A549 (cell line): ENCODE measurements at regions not wholly inside any gene's neighbourhood (a gene's known extent, or its start where the extent isn't known, plus 50 kb on each side); places are given as distances from the start of the nearest gene placed in this dataset.

Experiments
- ATAC-seq, 2 experiments: fragments of 200-7000 bp in 1 of 2; fragments of >200 bp in 1 of 2; cut with Nextera tagmentation in 1 of 2; cut with Tn5 transposase in 1 of 2; 3 replicates each; pipeline versions ENCODE4 v1.8.0 to v1.9.1; 2018 to 2020; ENCODE audit warnings: mild to moderate bottlenecking in 1 of 2, moderate library complexity in 1 of 2
- CTCF ChIA-PET: fragments of 300-600 bp; sonication (Branson Sonifier 250); formaldehyde crosslinking; extraction: SDS; loops from one replicate; lab custom pipeline; 2021; ENCODE audit warnings: antibody characterized with exemption, inconsistent platforms; lab: Yijun Ruan, JAX
- POLR2A ChIA-PET: fragments of 350-600 bp; formaldehyde crosslinking; extraction: SDS; loops from one replicate; lab custom pipeline; 2021; ENCODE audit warnings: antibody characterized with exemption, inconsistent platforms; lab: Yijun Ruan, JAX
- DNase-seq, 2 experiments: peaks; one replicate each; pipeline versions ENCODE4 v3.0.0 to v3.0.0-alpha.2; 2011 to 2016; ENCODE audit warnings: low read depth in 1 of 2, low spot score in 1 of 2
- FAIRE-seq: peaks from 2 replicates; lab custom pipeline; 2011; peaks lifted over from hg19 to GRCh38; lab: Jason Lieb, UNC
- H3K27ac ChIP-seq, 2 experiments: fragments of >200 bp; sonication (Bioruptor Twin); formaldehyde crosslinking; 3 replicates each; pipeline ENCODE4 v1.5.1; 2016 to 2017
- H3K4me1 ChIP-seq: fragments of >200 bp; sonication (Bioruptor Twin); formaldehyde crosslinking; 3 replicates; pipeline ENCODE4 v1.6.1; 2016
- H3K4me2 ChIP-seq: fragments of >200 bp; sonication (Bioruptor Twin); formaldehyde crosslinking; 3 replicates; pipeline ENCODE4 v1.6.1; 2016
- H3K4me3 ChIP-seq: fragments of >200 bp; sonication (Bioruptor Twin); formaldehyde crosslinking; 3 replicates; pipeline ENCODE4 v1.5.1; 2016
- H3K9me3 ChIP-seq: fragments of >200 bp; sonication (Bioruptor Twin); formaldehyde crosslinking; 3 replicates; pipeline ENCODE4 v1.6.1; 2016
- CBX2 ChIP-seq: fragments of 200-600 bp; sonication (generic); IDR thresholded peaks from 2 replicates; pipeline ENCODE4 v1.6.1; 2016; ENCODE audit warnings: low read depth, mild to moderate bottlenecking, borderline replicate concordance
- CEBPB ChIP-seq, 2 experiments: fragments of >200 bp in 1 of 2; sonication (Bioruptor Twin) in 1 of 2; formaldehyde crosslinking in 1 of 2; IDR thresholded peaks; 2 replicates each; pipeline ENCODE4 v1.6.1; 2012 to 2016
- EHF ChIP-seq: fragments of 250-450 bp; sonication (Bioruptor Pico); IDR thresholded peaks from 2 replicates; pipeline ENCODE4 v1.5.0; 2020; ENCODE audit warnings: mild to moderate bottlenecking
- EHMT2 ChIP-seq: fragments of 200-600 bp; sonication (generic); IDR thresholded peaks from 2 replicates; pipeline ENCODE4 v1.6.1; 2016; ENCODE audit warnings: antibody characterized with exemption, low read depth, mild to moderate bottlenecking, moderate library complexity
- ESRRA ChIP-seq: fragments of 150-350 bp; IDR thresholded peaks from 2 replicates; pipeline ENCODE4 v1.6.1; 2014; ENCODE audit warnings: mild to moderate bottlenecking, low read length, borderline replicate concordance
- FOSL2 ChIP-seq, 2 experiments: fragments of 450-650 bp in 1 of 2; fragments of >200 bp in 1 of 2; sonication (Bioruptor Twin) in 1 of 2; formaldehyde crosslinking; IDR thresholded peaks; 2 replicates each; pipeline versions ENCODE4 v1.5.0 to v1.6.1; 2016 to 2020; ENCODE audit warnings: mild to moderate bottlenecking in 1 of 2, moderate library complexity in 1 of 2
- FOXS1 ChIP-seq: fragments of 250-450 bp; sonication (Bioruptor Pico); IDR thresholded peaks from 2 replicates; pipeline ENCODE4 v1.5.0; 2020; ENCODE audit warnings: mild to moderate bottlenecking, moderate library complexity
- HOXB13 ChIP-seq: fragments of 250-450 bp; sonication (Bioruptor Pico); IDR thresholded peaks from 2 replicates; pipeline ENCODE4 v1.5.0; 2020; ENCODE audit warnings: low read depth, mild to moderate bottlenecking, moderate library complexity
- MAFK ChIP-seq: fragments of 450-650 bp; IDR thresholded peaks from 2 replicates; pipeline ENCODE4 v1.6.1; 2014; ENCODE audit not compliant: partially characterized antibody
- MAZ ChIP-seq: fragments of 150-350 bp; IDR thresholded peaks from 2 replicates; pipeline ENCODE4 v1.6.1; 2014; ENCODE audit warnings: antibody characterized with exemption, low read depth, low read length, borderline replicate concordance
- NFE2L2 ChIP-seq: fragments of 150-350 bp; conservative IDR thresholded peaks from 2 replicates; pipeline ENCODE4 v1.6.1; 2014; ENCODE audit warnings: low read length
- POLR2A ChIP-seq: IDR thresholded peaks from 2 replicates; pipeline ENCODE4 v1.6.1; 2012; ENCODE audit warnings: mild to moderate bottlenecking, low read length
- RFX5 ChIP-seq: fragments of 450-650 bp; IDR thresholded peaks from 2 replicates; pipeline ENCODE4 v1.7.1; 2014; ENCODE audit warnings: antibody characterized with exemption, mild to moderate bottlenecking, moderate library complexity
- RNF2 ChIP-seq: fragments of 200-600 bp; sonication (generic); IDR thresholded peaks from 2 replicates; pipeline ENCODE4 v1.6.1; 2016; ENCODE audit warnings: low read depth, mild to moderate bottlenecking, antibody characterized with exemption, moderate library complexity, borderline replicate concordance
- SMC3 ChIP-seq: fragments of >200 bp; sonication (Bioruptor Twin); formaldehyde crosslinking; IDR thresholded peaks from 3 replicates; pipeline ENCODE4 v1.6.1; 2018; ENCODE audit warnings: inconsistent platforms
- SREBF2 ChIP-seq: fragments of 450-650 bp; IDR thresholded peaks from 2 replicates; pipeline ENCODE4 v1.6.1; 2014; ENCODE audit warnings: mild to moderate bottlenecking, moderate library complexity
- TFCP2L1 ChIP-seq: fragments of 250-450 bp; sonication (Bioruptor Pico); IDR thresholded peaks from 2 replicates; pipeline ENCODE4 v1.5.0; 2021; ENCODE audit warnings: mild to moderate bottlenecking
- ZC3H11A ChIP-seq: fragments of 450-650 bp; IDR thresholded peaks from 2 replicates; pipeline ENCODE4 v1.6.1; 2014; ENCODE audit warnings: antibody characterized with exemption, mild to moderate bottlenecking
- ZFP36 ChIP-seq: fragments of 450-650 bp; IDR thresholded peaks from 2 replicates; pipeline ENCODE4 v1.6.1; 2014; ENCODE audit warnings: borderline replicate concordance; ENCODE audit not compliant: partially characterized antibody
- ZNF302 ChIP-seq: fragments of 250-450 bp; sonication (Bioruptor Pico); IDR thresholded peaks from 2 replicates; pipeline ENCODE4 v1.9.0; 2021; ENCODE audit warnings: inconsistent platforms, mild to moderate bottlenecking, moderate library complexity
- ZSCAN20 ChIP-seq: fragments of 250-450 bp; sonication (Bioruptor Pico); IDR thresholded peaks from 2 replicates; pipeline ENCODE4 v1.8.0; 2022; ENCODE audit warnings: mild to moderate bottlenecking, moderate library complexity
- WGBS: methylation state at CpG from one replicate; pipeline ENCODE4 v1.1.6; 2017; ENCODE audit errors: missing lambda C conversion rate; 5-methylcytosine and 5-hydroxymethylcytosine counted together
- TF ChIP-seq, protein P1 (sequence below): fragments of >200 bp; sonication (Bioruptor Twin); formaldehyde crosslinking; IDR thresholded peaks from 3 replicates; pipeline ENCODE4 v1.6.1; 2016
- TF ChIP-seq, protein P2 (sequence below): fragments of 200-600 bp; sonication (generic); IDR thresholded peaks from 2 replicates; pipeline ENCODE4 v1.6.1; 2016; ENCODE audit warnings: antibody characterized with exemption, mild to moderate bottlenecking, moderate library complexity
- TF ChIP-seq, protein P3 (sequence below): fragments of 250-450 bp; sonication (Bioruptor Pico); IDR thresholded peaks from 2 replicates; pipeline ENCODE4 v1.5.0; 2020; ENCODE audit warnings: low read depth, mild to moderate bottlenecking, moderate library complexity
- TF ChIP-seq, protein P4 (sequence below): fragments of >200 bp; sonication (Bioruptor Twin); formaldehyde crosslinking; IDR thresholded peaks from 3 replicates; pipeline ENCODE4 v1.5.1; 2016

DNA sequence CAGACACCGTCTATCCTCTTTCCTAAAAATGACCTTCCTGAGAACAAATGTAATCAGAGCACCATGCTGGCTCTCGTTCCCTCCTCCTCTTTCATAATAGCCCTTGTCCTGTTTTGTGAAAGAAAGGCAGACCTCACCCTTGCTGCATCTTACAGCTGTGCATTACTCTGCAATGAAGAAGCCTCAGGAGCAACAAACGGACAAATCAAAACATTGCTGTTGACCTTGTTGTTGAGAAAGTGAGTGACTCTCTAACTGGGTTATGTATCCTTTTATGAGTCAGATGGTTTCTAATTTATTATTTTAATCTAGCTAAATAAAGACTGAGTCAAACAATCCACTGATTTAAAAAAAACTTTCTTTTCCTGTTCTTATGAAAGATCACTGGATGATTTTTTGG lies 180.9 kb downstream of the RPS29 start:
- POLR2A ChIA-PET, result no interaction called here
- H3K4me2 ChIP-seq, result no peak overlapping the region
- CTCF ChIA-PET, result no interaction called here
- ATAC-seq (no peak), DNase-seq (no peak), FAIRE-seq (no peak)
- H3K27ac ChIP-seq, result no peak overlapping the region
- TF ChIP-seq, protein P1, sequence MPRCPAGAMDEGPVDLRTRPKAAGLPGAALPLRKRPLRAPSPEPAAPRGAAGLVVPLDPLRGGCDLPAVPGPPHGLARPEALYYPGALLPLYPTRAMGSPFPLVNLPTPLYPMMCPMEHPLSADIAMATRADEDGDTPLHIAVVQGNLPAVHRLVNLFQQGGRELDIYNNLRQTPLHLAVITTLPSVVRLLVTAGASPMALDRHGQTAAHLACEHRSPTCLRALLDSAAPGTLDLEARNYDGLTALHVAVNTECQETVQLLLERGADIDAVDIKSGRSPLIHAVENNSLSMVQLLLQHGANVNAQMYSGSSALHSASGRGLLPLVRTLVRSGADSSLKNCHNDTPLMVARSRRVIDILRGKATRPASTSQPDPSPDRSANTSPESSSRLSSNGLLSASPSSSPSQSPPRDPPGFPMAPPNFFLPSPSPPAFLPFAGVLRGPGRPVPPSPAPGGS, result no peak
- TF ChIP-seq CEBPB (IDR thresholded peaks at IDR 0.05) (no peak), EHMT2 (no peak), ZC3H11A (no peak), SREBF2 (no peak), CBX2 (no peak), HOXB13 (CRISPR knock-in tag) (no peak), SMC3 (no peak)
- no peak overlapping the region for H3K4me3 ChIP-seq
- no peaks in the 10 kb centered on the region for H3K9me3 ChIP-seq
- no peaks in the 10 kb centered on the region for H3K4me1 ChIP-seq
- 3% methylated on average over 3 of the region's 3 CpGs for WGBS

DNA sequence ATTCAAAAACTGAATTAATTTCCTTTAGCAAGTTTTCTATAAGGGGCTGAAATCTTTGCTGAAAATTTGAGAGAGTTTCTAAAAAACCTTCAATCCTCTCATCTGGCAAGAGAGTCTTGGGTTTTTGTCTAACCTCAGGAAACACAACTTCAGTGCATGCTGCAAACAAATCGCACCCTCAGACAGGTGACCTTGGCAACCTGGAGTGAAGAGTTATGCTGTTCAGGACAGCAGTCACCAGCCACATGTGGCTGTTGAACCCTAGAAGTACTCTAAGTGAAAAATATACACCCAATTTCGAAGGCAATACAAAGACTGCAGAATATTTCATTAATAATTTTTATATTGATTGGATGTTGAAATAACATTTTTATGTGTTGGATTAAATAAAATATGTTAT lies 184.8 kb downstream of the RPS29 start:
- TF ChIP-seq, protein P2, sequence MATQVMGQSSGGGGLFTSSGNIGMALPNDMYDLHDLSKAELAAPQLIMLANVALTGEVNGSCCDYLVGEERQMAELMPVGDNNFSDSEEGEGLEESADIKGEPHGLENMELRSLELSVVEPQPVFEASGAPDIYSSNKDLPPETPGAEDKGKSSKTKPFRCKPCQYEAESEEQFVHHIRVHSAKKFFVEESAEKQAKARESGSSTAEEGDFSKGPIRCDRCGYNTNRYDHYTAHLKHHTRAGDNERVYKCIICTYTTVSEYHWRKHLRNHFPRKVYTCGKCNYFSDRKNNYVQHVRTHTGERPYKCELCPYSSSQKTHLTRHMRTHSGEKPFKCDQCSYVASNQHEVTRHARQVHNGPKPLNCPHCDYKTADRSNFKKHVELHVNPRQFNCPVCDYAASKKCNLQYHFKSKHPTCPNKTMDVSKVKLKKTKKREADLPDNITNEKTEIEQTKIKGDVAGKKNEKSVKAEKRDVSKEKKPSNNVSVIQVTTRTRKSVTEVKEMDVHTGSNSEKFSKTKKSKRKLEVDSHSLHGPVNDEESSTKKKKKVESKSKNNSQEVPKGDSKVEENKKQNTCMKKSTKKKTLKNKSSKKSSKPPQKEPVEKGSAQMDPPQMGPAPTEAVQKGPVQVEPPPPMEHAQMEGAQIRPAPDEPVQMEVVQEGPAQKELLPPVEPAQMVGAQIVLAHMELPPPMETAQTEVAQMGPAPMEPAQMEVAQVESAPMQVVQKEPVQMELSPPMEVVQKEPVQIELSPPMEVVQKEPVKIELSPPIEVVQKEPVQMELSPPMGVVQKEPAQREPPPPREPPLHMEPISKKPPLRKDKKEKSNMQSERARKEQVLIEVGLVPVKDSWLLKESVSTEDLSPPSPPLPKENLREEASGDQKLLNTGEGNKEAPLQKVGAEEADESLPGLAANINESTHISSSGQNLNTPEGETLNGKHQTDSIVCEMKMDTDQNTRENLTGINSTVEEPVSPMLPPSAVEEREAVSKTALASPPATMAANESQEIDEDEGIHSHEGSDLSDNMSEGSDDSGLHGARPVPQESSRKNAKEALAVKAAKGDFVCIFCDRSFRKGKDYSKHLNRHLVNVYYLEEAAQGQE, result no peak
- TF ChIP-seq RNF2 (no peak), ESRRA (no peak), FOSL2 (IDR thresholded peaks at IDR 0.05) (no peak), FOSL2 (CRISPR knock-in tag; IDR thresholded peaks at IDR 0.05) (no peak), EHMT2 (no peak), POLR2A (no peak), HOXB13 (CRISPR knock-in tag) (no peak)
- CTCF ChIA-PET, result no interaction called here
- Histone ChIP-seq H3K4me1 (no peaks in the 10 kb centered on the region), H3K4me3 (no peak overlapping the region), H3K4me2 (no peak overlapping the region), H3K27ac (no peak overlapping the region), H3K9me3 (no peaks in the 10 kb centered on the region)
- DNase-seq (no peak), ATAC-seq (no peak), FAIRE-seq (no peak)
- POLR2A ChIA-PET, result no interaction called here
- 31% methylated on average over 2 of the region's 2 CpGs for whole genome bisulfite sequencing

DNA sequence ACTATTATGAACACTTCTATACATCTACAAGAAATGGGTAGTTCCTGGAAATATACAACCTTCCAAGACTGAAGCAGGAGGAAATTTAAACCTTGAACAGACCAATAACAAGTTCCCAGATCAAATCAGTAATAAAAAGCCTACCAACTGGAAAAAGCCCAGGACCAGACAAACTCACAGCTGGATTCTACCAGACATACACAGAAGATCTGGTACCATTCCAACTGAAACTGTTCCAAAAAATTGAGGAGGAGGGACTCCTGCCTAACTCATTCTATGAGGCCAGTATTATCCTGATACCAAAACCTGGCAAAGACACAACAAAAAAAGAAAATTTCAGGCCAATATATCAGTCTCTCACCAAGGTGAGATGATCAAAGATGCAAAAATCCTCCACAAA lies 189.4 kb downstream of the RPS29 start:
- Histone ChIP-seq H3K4me2 (no peak overlapping the region), H3K4me1 (no peaks in the 10 kb centered on the region), H3K9me3 (no peaks in the 10 kb centered on the region), H3K27ac (no peak overlapping the region), H3K4me3 (no peak overlapping the region)
- POLR2A ChIA-PET, result no interaction called here
- TF ChIP-seq RFX5, result no peak
- TF ChIP-seq, protein P3, sequence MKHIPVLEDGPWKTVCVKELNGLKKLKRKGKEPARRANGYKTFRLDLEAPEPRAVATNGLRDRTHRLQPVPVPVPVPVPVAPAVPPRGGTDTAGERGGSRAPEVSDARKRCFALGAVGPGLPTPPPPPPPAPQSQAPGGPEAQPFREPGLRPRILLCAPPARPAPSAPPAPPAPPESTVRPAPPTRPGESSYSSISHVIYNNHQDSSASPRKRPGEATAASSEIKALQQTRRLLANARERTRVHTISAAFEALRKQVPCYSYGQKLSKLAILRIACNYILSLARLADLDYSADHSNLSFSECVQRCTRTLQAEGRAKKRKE (CRISPR knock-in tag), result no peak
- no peak for TF ChIP-seq ZFP36
- TF ChIP-seq TFCP2L1 (CRISPR knock-in tag), result no peak
- TF ChIP-seq ZSCAN20 (CRISPR knock-in tag), result no peak
- no peak for TF ChIP-seq ZNF302 (CRISPR knock-in tag)
- no peak for TF ChIP-seq FOXS1 (CRISPR knock-in tag)
- no peak for TF ChIP-seq MAZ
- TF ChIP-seq EHF (CRISPR knock-in tag), result no peak
- TF ChIP-seq NFE2L2, result no peak
- TF ChIP-seq MAFK, result no peak
- TF ChIP-seq, protein P4, sequence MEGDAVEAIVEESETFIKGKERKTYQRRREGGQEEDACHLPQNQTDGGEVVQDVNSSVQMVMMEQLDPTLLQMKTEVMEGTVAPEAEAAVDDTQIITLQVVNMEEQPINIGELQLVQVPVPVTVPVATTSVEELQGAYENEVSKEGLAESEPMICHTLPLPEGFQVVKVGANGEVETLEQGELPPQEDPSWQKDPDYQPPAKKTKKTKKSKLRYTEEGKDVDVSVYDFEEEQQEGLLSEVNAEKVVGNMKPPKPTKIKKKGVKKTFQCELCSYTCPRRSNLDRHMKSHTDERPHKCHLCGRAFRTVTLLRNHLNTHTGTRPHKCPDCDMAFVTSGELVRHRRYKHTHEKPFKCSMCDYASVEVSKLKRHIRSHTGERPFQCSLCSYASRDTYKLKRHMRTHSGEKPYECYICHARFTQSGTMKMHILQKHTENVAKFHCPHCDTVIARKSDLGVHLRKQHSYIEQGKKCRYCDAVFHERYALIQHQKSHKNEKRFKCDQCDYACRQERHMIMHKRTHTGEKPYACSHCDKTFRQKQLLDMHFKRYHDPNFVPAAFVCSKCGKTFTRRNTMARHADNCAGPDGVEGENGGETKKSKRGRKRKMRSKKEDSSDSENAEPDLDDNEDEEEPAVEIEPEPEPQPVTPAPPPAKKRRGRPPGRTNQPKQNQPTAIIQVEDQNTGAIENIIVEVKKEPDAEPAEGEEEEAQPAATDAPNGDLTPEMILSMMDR, result no peak
- no peak for ATAC-seq
- CTCF ChIA-PET, result no interaction called here
- no peak for DNase-seq
- no peak for FAIRE-seq
